Glutamatergic neuron (in vitro differentiated cells): ENCODE measurements at regions not wholly inside any gene's neighbourhood (a gene's known extent, or its start where the extent isn't known, plus 50 kb on each side); places are given as distances from the start of the nearest gene placed in this dataset.
"Not testable (repeated sequence)": the region's sequence is repeated elsewhere in the genome, so short reads cannot be mapped to it uniquely, and the experiment has no call there.

Experiments
- DNase-seq: peaks from one replicate; pipeline ENCODE4 v3.0.0; 2022
- H3K27ac Mint-ChIP-seq: one replicate; pipeline ENCODE4 v1.8.0; 2020; ENCODE audit warnings: mild to moderate bottlenecking, mixed read lengths, inconsistent platforms; ENCODE audit not compliant: unreplicated experiment
- H3K27me3 Mint-ChIP-seq: one replicate; pipeline ENCODE4 v1.8.0; 2020; ENCODE audit warnings: mild to moderate bottlenecking, moderate library complexity, mixed read lengths, inconsistent platforms; ENCODE audit not compliant: unreplicated experiment
- H3K36me3 Mint-ChIP-seq: one replicate; pipeline ENCODE4 v1.8.0; 2020; ENCODE audit warnings: mild to moderate bottlenecking, mixed read lengths, inconsistent platforms; ENCODE audit not compliant: unreplicated experiment
- H3K4me1 Mint-ChIP-seq: one replicate; pipeline ENCODE4 v1.8.0; 2020; ENCODE audit warnings: mild to moderate bottlenecking, low read depth, mixed read lengths, inconsistent platforms; ENCODE audit not compliant: unreplicated experiment
- H3K4me3 Mint-ChIP-seq: one replicate; pipeline ENCODE4 v1.8.0; 2020; ENCODE audit warnings: mild to moderate bottlenecking, mixed read lengths, inconsistent platforms; ENCODE audit not compliant: unreplicated experiment
- H3K9me3 Mint-ChIP-seq: one replicate; pipeline ENCODE4 v1.8.0; 2020; ENCODE audit warnings: mild to moderate bottlenecking, moderate library complexity, mixed read lengths, inconsistent platforms; ENCODE audit not compliant: unreplicated experiment
- CTCF ChIP-seq: fragments of 200-600 bp; sonication (generic); IDR thresholded peaks from one replicate; pipeline ENCODE4 v1.5.0; 2021; ENCODE audit not compliant: partially characterized antibody, unreplicated experiment

GRCh38 chr17:21842332-21843317, 150.3 kb downstream of the KCNJ18 start:
- Mint-ChIP-seq H3K27me3 (no peaks in the 10 kb centered on the region), H3K4me3 (no peak overlapping the region), H3K9me3 (peaks cover 6% of the 10 kb centered on the region), H3K27ac (no peak overlapping the region), H3K36me3 (no peaks in the 10 kb centered on the region), H3K4me1 (no peaks in the 10 kb centered on the region)
- no peak for TF ChIP-seq CTCF
- DNase-seq = no peak

GRCh38 chr17:21843318-21843865, 151.1 kb downstream of the KCNJ18 start:
- Mint-ChIP-seq H3K4me3 (no peak overlapping the region), H3K27me3 (no peaks in the 10 kb centered on the region), H3K9me3 (peaks cover 4% of the 10 kb centered on the region), H3K27ac (no peak overlapping the region), H3K4me1 (no peaks in the 10 kb centered on the region), H3K36me3 (no peaks in the 10 kb centered on the region)
- no peak for TF ChIP-seq CTCF
- DNase-seq = no peak

GRCh38 chr17:21843951-21844590, 151.7 kb downstream of the KCNJ18 start:
- DNase-seq = no peak
- H3K36me3 Mint-ChIP-seq = no peaks in the 10 kb centered on the region
- no peaks in the 10 kb centered on the region for H3K27me3 Mint-ChIP-seq
- TF ChIP-seq CTCF = no peak
- H3K27ac Mint-ChIP-seq = no peak overlapping the region
- no peak overlapping the region for H3K4me3 Mint-ChIP-seq
- no peaks in the 10 kb centered on the region for H3K4me1 Mint-ChIP-seq
- H3K9me3 Mint-ChIP-seq = peaks cover 5% of the 10 kb centered on the region

- H3K27ac Mint-ChIP-seq, DNase-seq, H3K4me1 Mint-ChIP-seq, H3K27me3 Mint-ChIP-seq, H3K36me3 Mint-ChIP-seq, H3K9me3 Mint-ChIP-seq, H3K4me3 Mint-ChIP-seq: not testable (repeated sequence)
Observed at GRCh38 chr17:21848510-21848909, 156.2 kb downstream of the KCNJ18 start.

- not testable (repeated sequence) for H3K27me3 Mint-ChIP-seq, H3K4me1 Mint-ChIP-seq, H3K9me3 Mint-ChIP-seq, H3K4me3 Mint-ChIP-seq, H3K36me3 Mint-ChIP-seq, H3K27ac Mint-ChIP-seq, DNase-seq
Observed at GRCh38 chr17:21849030-21849429, 156.7 kb downstream of the KCNJ18 start.

GRCh38 chr17:21850614-21851013, 158.3 kb downstream of the KCNJ18 start:
- not testable (repeated sequence) for H3K9me3 Mint-ChIP-seq, H3K27ac Mint-ChIP-seq, H3K27me3 Mint-ChIP-seq, DNase-seq, H3K4me3 Mint-ChIP-seq, H3K4me1 Mint-ChIP-seq, H3K36me3 Mint-ChIP-seq
